Inferior parietal cortex (tissue), 1 donor: ENCODE measurements at regions not wholly inside any gene's neighbourhood (a gene's known extent, or its start where the extent isn't known, plus 50 kb on each side); places are given as distances from the start of the nearest gene placed in this dataset.

Experiments
- DNase-seq: peaks from one replicate; pipeline ENCODE4 v3.0.0-alpha.2; 2016; ENCODE audit errors: extremely low spot score

GRCh38 chr1:173128742-173129141 is 78.0 kb upstream of the TNFSF18 start:
- DNase-seq, result no peak

GRCh38 chr1:173127369-173128307 is 76.9 kb upstream of the TNFSF18 start:
- no peak for DNase-seq

GRCh38 chr1:173126421-173126820 is 75.7 kb upstream of the TNFSF18 start:
- no peak for DNase-seq

GRCh38 chr1:173122958-173123852 is 72.5 kb upstream of the TNFSF18 start:
- peak; percentile 49 for DNase-seq

GRCh38 chr1:173122344-173122935 is 71.7 kb upstream of the TNFSF18 start:
- no peak for DNase-seq

GRCh38 chr1:173118404-173118803 is 67.7 kb upstream of the TNFSF18 start:
- no peak for DNase-seq

GRCh38 chr1:173117761-173118160 is 67.0 kb upstream of the TNFSF18 start:
- no peak for DNase-seq

GRCh38 chr1:173117108-173117633 is 66.4 kb upstream of the TNFSF18 start:
- no peak for DNase-seq

GRCh38 chr1:173114346-173114745 is 63.6 kb upstream of the TNFSF18 start:
- no peak for DNase-seq

- DNase-seq, result no peak
Measured at GRCh38 chr1:173113015-173113741, 62.4 kb upstream of the TNFSF18 start.

- no peak for DNase-seq
Measured at GRCh38 chr1:173112129-173112528, 61.4 kb upstream of the TNFSF18 start.

- DNase-seq, result no peak
Measured at GRCh38 chr1:173107696-173108095, 57.0 kb upstream of the TNFSF18 start.

- DNase-seq, result no peak
Measured at GRCh38 chr1:173103006-173103405, 52.3 kb upstream of the TNFSF18 start.

GRCh38 chr1:173101589-173101988 is 50.8 kb upstream of the TNFSF18 start:
- no peak for DNase-seq

- no peak for DNase-seq
Measured at GRCh38 chr1:173100476-173101107, 49.9 kb upstream of the TNFSF18 start.
